ENCODE measurements at regions not wholly inside any gene's neighbourhood (a gene's known extent, or its start where the extent isn't known, plus 50 kb on each side); places are given as distances from the start of the nearest gene placed in this dataset.

DNA sequence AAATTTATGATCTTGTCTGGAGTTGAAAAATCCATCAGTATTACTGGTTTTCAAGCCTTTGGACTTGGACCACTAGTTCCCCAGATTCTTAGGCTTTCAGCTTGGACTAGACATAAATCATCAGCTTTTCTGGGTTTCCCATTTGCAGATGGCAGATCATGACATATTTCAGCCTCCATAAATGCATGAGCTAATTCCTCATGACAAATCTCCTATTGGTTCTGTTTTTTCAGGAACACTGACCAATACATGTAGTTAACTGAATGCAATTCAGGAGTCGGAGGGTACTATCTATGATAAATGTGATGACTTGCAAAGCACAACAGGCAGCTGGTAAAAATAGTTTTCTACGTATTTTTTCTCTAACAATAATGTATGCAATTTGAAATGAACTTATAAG lies 635.6 kb downstream of the TRAM1L1 start:
- DNase-seq (ENCODE audit: extremely low read depth, low read depth, low spot score) = no peak

GRCh38 chr4:116444117-116444516 lies 641.3 kb downstream of the TRAM1L1 start:
- DNase-seq (ENCODE audit: extremely low read depth, low read depth, low spot score) = no peak

DNA sequence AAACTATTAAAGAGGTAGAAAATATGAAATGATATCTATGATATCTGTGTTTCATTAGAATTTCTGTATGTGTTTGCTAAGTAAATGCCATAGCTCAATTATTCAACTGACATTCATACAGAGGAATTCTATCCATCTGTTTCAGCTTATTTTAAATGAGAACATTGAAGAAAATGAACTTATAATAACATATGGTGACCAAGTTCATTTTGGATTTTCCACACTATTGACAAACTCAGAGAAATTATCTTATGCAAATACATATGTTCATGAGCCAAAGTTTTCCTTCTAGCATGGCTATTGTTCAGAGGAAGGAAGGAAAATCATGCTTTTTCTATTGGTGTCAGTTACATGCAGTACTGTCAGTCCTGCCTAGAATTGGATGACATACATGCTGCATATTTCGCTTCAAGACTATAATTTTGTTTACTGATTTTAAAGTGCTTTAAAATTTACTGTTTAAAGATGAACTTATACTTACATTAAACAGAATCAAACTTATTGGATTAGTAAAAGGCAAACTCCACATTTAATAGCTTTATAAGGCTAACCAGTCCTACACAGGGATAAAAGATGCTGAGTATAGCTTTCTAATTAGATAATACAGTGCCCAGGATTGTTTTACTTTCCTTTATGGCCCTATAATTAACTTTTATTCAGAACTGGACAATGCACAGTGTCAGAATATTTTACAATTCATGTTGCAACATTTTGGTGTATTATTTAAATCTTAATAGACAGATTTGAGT lies 646.2 kb downstream of the TRAM1L1 start:
- no peak for DNase-seq (ENCODE audit: extremely low read depth, low read depth, low spot score)

- no peak for DNase-seq (ENCODE audit: extremely low read depth, low read depth, low spot score)
Measured at GRCh38 chr4:116438417-116438816, 647.0 kb downstream of the TRAM1L1 start.

DNA sequence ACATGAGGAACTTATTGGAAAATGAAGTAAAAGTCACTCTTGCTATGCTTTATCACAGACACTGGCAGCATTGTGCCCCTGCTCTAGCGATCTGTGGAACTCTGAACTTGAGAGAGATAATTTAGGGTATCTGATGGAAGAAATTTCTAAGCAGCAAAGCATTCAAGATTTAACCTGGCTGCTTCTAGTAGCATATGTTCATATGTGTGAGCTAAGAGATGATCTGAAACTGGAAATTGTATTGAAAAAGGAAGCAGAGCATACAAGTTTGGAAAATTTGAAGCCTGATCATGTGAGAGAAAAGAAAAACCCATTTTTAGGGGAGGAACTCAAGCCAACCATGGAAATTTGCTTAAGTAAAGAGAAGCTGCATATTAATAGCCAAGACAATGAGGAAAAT lies 657.7 kb downstream of the TRAM1L1 start:
- DNase-seq (ENCODE audit: extremely low read depth, low read depth, low spot score) = no peak

DNA sequence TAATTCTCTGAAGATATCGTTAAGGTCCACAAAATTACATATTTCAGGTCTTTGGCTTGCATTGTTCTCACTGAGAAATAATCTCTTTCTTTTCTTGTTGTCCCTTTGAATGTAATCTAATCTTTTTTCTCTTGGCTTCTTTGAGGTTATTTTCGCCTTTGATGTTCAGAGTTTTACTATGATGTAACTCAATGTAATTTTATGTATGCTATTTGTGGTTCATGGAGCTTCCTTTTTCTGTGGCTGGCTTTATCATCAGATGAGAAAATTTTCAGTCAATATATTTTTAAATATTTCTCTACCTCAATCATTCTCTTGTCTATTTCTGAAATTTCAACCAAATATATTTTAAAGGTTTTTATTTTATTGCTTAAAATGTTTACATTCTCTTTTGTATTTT lies 672.2 kb downstream of the TRAM1L1 start:
- no peak for DNase-seq (ENCODE audit: extremely low read depth, low read depth, low spot score)

GRCh38 chr4:116401293-116401692 lies 684.1 kb downstream of the TRAM1L1 start:
- DNase-seq (ENCODE audit: extremely low read depth, low read depth, low spot score) = no peak

DNA sequence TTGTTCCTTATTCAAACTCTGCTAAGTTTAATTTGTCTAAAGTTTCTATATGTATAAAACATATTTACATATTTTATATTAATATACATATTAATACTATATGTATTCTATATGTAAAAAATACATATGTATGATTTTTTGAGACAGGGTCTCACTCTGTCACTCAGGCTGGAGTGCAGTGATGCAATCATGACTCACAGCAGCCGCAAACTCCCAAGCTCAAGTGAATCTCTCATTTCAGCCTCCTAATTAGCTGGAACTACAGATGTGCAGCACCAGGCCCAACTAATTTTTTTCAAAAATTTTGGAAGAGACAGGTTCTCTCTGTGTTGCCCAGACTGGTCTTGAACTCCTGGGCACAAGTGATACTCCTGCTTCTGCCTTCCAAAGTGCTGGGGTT lies 684.9 kb downstream of the TRAM1L1 start:
- no peak for DNase-seq (ENCODE audit: extremely low read depth, low read depth, low spot score)

DNA sequence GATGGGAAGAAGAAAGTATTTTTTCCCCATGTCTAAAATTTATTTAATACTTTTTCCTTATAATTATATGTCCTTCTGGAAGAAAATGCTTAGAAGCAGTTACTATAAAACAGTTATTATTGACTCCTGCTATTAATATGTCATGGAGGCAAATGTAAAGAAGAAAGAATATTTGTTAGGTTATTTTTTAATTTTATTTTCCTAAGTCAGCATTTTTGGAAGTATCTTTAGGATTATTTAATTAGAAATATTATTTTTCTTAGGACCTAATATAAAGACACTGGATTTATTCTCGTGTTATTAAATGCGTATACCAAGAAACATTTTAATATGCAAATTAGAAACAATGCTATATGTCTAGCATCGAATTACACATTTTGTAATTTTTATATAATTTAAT lies 687.7 kb downstream of the TRAM1L1 start:
- no peak for DNase-seq (ENCODE audit: extremely low read depth, low read depth, low spot score)

GRCh38 chr4:116397291-116397690 lies 688.1 kb downstream of the TRAM1L1 start:
- DNase-seq (ENCODE audit: extremely low read depth, low read depth, low spot score) = no peak

- no peak for DNase-seq (ENCODE audit: extremely low read depth, low read depth, low spot score)
Measured at GRCh38 chr4:116395408-116395807, 690.0 kb downstream of the TRAM1L1 start.

GRCh38 chr4:116391020-116391419 lies 694.4 kb downstream of the TRAM1L1 start:
- DNase-seq (ENCODE audit: extremely low read depth, low read depth, low spot score) = no peak

GRCh38 chr4:116389139-116389538 lies 696.2 kb downstream of the TRAM1L1 start:
- no peak for DNase-seq (ENCODE audit: extremely low read depth, low read depth, low spot score)

DNA sequence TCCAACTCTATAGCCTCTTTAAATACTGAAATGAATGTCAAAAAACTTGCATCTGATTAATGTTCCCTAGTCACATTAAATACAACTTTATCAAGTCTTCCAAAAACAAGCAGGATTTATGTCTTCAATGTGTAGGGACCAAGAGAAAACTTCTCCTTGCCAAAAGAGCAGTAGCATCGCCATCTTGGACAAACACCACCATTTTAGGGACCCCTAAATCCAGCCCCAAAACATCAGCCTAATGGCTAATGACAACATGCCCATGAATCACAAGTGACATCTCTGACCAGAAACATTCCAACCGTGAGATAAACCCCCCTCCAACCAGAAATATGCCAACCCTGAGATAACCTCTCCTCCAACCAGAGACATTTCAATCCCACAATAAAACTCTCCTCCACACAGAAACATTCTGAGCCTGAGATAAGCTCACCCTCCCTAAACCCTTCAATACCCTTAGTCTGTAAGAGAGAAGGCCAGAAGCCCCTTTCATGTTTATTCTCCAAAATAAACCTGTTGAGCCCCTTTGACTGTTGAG lies 697.4 kb downstream of the TRAM1L1 start:
- no peak for DNase-seq (ENCODE audit: extremely low read depth, low read depth, low spot score)

DNA sequence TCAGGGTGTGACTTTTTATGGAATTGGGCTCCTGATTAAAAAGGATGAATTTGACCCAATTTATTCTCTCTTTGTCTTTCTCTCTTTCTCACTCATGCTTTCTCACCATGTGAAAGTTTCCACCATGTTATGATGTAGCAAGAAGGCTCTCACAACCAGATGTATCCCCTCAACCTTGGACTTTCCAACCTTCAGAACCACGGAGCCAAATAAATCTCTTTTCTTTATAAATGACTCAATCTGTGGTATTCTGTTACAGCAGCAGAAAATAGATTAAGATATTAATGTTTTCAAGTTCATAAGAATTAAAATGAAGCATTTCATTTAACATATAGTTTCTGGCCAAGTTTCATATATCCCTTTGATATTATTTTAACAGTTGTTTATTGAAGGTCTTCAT lies 698.5 kb downstream of the TRAM1L1 start:
- DNase-seq (ENCODE audit: extremely low read depth, low read depth, low spot score) = no peak

GRCh38 chr4:116385583-116385982 lies 699.8 kb downstream of the TRAM1L1 start:
- DNase-seq (ENCODE audit: extremely low read depth, low read depth, low spot score) = no peak

DNA sequence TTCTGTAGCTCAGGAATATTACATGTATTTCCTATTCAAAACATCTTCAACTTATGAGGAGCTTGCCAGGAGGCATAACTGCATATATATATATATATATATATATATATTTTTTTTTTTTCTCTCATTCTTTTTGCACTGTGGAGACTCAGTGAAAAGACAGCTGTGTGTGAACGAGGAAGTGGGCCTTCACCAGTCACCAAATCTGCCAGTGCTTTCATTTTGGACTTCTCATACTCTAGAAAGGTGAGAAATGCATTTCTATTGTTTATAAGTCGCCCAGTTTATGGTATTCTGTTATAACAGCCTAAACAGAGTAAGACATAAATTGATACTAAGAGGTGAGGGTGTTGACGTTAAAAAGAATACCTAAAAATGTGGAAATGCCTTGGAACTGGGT lies 710.6 kb downstream of the TRAM1L1 start:
- DNase-seq (ENCODE audit: extremely low read depth, low read depth, low spot score) = no peak

DNA sequence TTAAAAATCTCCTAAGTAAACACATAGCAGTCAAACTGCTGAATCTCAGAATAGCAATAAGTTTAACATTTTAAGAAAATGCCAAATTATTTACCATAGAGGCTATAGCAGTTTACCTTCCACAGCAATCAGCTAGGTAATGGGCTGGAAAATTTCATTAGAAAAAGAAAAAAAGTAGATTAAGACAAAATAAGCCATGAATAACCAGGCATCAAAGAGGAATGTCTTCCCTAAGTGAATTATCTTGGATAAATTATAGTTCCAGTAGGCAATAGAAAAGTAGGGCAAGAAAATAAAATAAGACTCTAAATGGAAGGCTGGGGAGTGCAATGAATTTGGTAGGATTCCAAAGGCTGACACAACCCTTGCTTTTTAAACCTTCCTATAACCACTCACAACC lies 722.8 kb downstream of the TRAM1L1 start:
- no peak for DNase-seq (ENCODE audit: extremely low read depth, low read depth, low spot score)

DNA sequence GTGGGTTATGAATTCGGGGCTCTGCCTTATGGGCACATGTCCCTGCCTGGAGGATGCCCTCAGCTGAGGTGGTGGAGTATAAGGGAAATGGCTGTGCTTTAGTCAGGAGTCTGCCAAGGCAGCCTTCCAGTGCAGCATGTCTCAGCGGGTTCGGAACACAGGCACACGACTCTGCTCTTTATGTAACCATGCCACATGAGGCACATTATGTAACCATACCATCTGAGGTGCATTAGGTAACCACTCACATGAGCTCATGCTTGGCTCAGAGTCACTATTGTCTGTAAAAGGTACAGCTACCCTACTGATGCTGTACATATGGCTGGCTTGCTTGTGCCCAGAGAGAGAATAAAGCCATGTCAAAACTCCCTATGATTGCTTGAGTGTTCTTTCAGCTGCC lies 723.6 kb downstream of the TRAM1L1 start:
- no peak for DNase-seq (ENCODE audit: extremely low read depth, low read depth, low spot score)

DNA sequence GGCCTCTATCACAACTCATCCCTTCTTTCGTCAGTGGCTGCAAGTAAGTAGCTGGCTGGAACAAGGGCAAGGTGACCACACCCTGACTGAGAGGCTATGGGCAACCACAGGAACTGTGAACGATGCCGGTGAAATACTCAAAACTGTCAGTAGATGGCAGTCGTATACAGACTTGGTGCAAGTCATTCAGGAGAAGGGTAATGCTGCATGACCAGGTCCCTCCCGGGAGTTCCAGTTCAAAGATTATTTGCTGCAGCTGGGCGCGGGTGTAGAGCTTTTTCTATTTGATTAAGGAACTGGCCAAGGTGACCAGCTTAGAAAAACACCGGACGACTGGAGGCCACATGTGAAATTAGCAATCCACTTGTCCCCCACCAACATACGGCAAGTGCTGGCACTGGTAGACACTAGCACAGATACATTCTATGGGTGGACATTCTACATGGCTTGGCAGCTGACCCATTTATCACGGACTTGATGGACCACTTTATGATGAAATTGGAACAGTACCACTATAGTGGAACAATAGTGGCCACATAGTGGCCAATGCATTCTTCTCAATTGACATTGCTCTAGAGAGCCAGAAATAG lies 726.6 kb downstream of the TRAM1L1 start:
- peak; percentile 68 for DNase-seq (ENCODE audit: extremely low read depth, low read depth, low spot score)

GRCh38 chr4:116357758-116358157 lies 727.6 kb downstream of the TRAM1L1 start:
- DNase-seq (ENCODE audit: extremely low read depth, low read depth, low spot score) = no peak

DNA sequence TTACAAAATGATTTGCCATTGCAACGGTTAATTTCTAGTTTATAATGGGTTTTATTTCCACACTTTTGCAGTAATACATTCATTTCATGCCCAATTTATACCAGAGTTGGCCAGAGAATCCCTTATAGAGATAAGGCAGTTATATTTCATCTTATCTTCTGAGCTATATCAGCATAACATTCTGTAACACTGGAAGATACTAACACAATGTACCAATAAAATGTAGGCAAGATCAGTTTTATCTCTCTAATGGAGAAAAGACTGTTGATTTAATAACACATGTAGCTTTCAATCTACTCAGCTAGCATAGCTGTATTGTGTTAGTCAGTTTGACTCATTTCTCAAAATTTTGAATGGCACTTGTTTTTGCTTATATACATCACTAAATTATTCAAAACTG lies 738.6 kb downstream of the TRAM1L1 start:
- no peak for DNase-seq (ENCODE audit: extremely low read depth, low read depth, low spot score)

Measured in glomerular endothelial cell (primary cell).